Nephron progenitor cell (in vitro differentiated cells): ENCODE measurements at regions not wholly inside any gene's neighbourhood (a gene's known extent, or its start where the extent isn't known, plus 50 kb on each side); places are given as distances from the start of the nearest gene placed in this dataset.

Source experiments
- DNase-seq: peaks from one replicate; pipeline ENCODE4 v3.0.0; 2021
- H3K27ac Mint-ChIP-seq: 2 replicates; pipeline ENCODE4 v1.8.0; 2021; ENCODE audit warnings: mild to moderate bottlenecking, moderate library complexity, mixed read lengths
- H3K27me3 Mint-ChIP-seq: 2 replicates; pipeline ENCODE4 v1.8.0; 2021; ENCODE audit warnings: mild to moderate bottlenecking, low read depth, mixed read lengths; ENCODE audit not compliant: poor library complexity
- H3K36me3 Mint-ChIP-seq: 2 replicates; pipeline ENCODE4 v1.8.0; 2021; ENCODE audit warnings: low read depth, mixed read lengths
- H3K4me1 Mint-ChIP-seq: 2 replicates; pipeline ENCODE4 v1.8.0; 2021; ENCODE audit warnings: mixed read lengths
- H3K4me3 Mint-ChIP-seq: 2 replicates; pipeline ENCODE4 v1.8.0; 2021; ENCODE audit warnings: mild to moderate bottlenecking, moderate library complexity, mixed read lengths
- H3K9me3 Mint-ChIP-seq: 2 replicates; pipeline ENCODE4 v1.8.0; 2021; ENCODE audit warnings: mild to moderate bottlenecking, moderate library complexity, mixed read lengths
- TF ChIP-seq, protein P1 (sequence below): fragments of 200-600 bp; sonication (generic); IDR thresholded peaks from 2 replicates; pipeline ENCODE4 v1.5.0; 2021; ENCODE audit warnings: antibody characterized with exemption

GRCh38 chr2:83522891-83523493 is 936.1 kb downstream of the SUCLG1 start:
- H3K27me3 Mint-ChIP-seq, result peaks cover 4% of the 10 kb centered on the region
- H3K9me3 Mint-ChIP-seq, result peaks cover 4% of the 10 kb centered on the region
- H3K4me1 Mint-ChIP-seq, result no peaks in the 10 kb centered on the region

GRCh38 chr2:83517727-83518368 is 941.2 kb downstream of the SUCLG1 start:
- Mint-ChIP-seq H3K36me3 (no peaks in the 10 kb centered on the region), H3K9me3 (peaks cover 9% of the 10 kb centered on the region)

More at GRCh38 chr2:83522891-83523493, 936.1 kb downstream of the SUCLG1 start:
- no peak for DNase-seq
- TF ChIP-seq, protein P1, sequence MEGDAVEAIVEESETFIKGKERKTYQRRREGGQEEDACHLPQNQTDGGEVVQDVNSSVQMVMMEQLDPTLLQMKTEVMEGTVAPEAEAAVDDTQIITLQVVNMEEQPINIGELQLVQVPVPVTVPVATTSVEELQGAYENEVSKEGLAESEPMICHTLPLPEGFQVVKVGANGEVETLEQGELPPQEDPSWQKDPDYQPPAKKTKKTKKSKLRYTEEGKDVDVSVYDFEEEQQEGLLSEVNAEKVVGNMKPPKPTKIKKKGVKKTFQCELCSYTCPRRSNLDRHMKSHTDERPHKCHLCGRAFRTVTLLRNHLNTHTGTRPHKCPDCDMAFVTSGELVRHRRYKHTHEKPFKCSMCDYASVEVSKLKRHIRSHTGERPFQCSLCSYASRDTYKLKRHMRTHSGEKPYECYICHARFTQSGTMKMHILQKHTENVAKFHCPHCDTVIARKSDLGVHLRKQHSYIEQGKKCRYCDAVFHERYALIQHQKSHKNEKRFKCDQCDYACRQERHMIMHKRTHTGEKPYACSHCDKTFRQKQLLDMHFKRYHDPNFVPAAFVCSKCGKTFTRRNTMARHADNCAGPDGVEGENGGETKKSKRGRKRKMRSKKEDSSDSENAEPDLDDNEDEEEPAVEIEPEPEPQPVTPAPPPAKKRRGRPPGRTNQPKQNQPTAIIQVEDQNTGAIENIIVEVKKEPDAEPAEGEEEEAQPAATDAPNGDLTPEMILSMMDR, result no peak
- no peaks in the 10 kb centered on the region for H3K36me3 Mint-ChIP-seq
- H3K4me3 Mint-ChIP-seq, result no peak overlapping the region
- no peak overlapping the region for H3K27ac Mint-ChIP-seq

GRCh38 chr2:83516503-83516902 is 942.6 kb downstream of the SUCLG1 start:
- H3K36me3 Mint-ChIP-seq, result no peaks in the 10 kb centered on the region
- no peaks in the 10 kb centered on the region for H3K4me1 Mint-ChIP-seq
- no peak for DNase-seq
- no peak overlapping the region for H3K27ac Mint-ChIP-seq
- H3K4me3 Mint-ChIP-seq, result no peak overlapping the region
- TF ChIP-seq, protein P1, result no peak
- H3K9me3 Mint-ChIP-seq, result peaks cover 9% of the 10 kb centered on the region
- no peaks in the 10 kb centered on the region for H3K27me3 Mint-ChIP-seq

More at GRCh38 chr2:83517727-83518368, 941.2 kb downstream of the SUCLG1 start:
- TF ChIP-seq, protein P1, result no peak
- no peak for DNase-seq
- H3K4me3 Mint-ChIP-seq, result no peak overlapping the region
- H3K27me3 Mint-ChIP-seq, result peaks cover 4% of the 10 kb centered on the region
- H3K4me1 Mint-ChIP-seq, result no peaks in the 10 kb centered on the region
- H3K27ac Mint-ChIP-seq, result no peak overlapping the region

DNA sequence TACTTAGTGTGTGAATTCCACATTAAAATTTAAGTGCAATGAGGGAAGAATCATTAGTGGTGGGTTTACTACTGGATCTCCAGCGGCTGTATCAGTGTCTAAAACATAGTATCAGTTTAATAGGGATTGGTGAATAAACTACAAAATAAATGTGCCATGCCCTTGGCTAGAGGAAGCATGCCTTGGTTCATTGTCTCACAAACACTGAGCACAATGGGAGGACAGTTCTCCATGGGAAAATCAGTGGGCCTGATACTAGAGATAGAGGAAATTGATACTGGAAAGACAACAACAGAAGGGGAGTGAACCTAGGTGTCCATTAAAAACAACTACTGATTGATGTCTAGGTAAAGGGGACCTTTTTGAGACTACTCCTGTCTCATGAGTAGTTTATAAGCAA is 971.6 kb downstream of the SUCLG1 start:
- no peak overlapping the region for H3K27ac Mint-ChIP-seq

GRCh38 chr2:83481436-83481835 is 977.6 kb downstream of the SUCLG1 start:
- no peaks in the 10 kb centered on the region for H3K36me3 Mint-ChIP-seq
- no peaks in the 10 kb centered on the region for H3K4me1 Mint-ChIP-seq
- DNase-seq, result no peak
- no peaks in the 10 kb centered on the region for H3K9me3 Mint-ChIP-seq
- TF ChIP-seq, protein P1, result no peak
- peaks cover 3% of the 10 kb centered on the region for H3K27me3 Mint-ChIP-seq
- no peak overlapping the region for H3K27ac Mint-ChIP-seq
- H3K4me3 Mint-ChIP-seq, result no peak overlapping the region

More for the DNA sequence above, 971.6 kb downstream of the SUCLG1 start:
- H3K36me3 Mint-ChIP-seq, result no peaks in the 10 kb centered on the region
- H3K4me1 Mint-ChIP-seq, result no peaks in the 10 kb centered on the region
- no peak overlapping the region for H3K4me3 Mint-ChIP-seq
- no peak for DNase-seq
- TF ChIP-seq, protein P1, result no peak
- H3K27me3 Mint-ChIP-seq, result no peaks in the 10 kb centered on the region
- H3K9me3 Mint-ChIP-seq, result no peaks in the 10 kb centered on the region

- TF ChIP-seq, protein P1, result no peak
- peaks cover 3% of the 10 kb centered on the region for H3K27me3 Mint-ChIP-seq
- no peak for DNase-seq
- H3K27ac Mint-ChIP-seq, result no peak overlapping the region
- no peaks in the 10 kb centered on the region for H3K4me1 Mint-ChIP-seq
- no peak overlapping the region for H3K4me3 Mint-ChIP-seq
- H3K9me3 Mint-ChIP-seq, result no peaks in the 10 kb centered on the region
- H3K36me3 Mint-ChIP-seq, result no peaks in the 10 kb centered on the region
Measured at GRCh38 chr2:83478037-83478436, 981.0 kb downstream of the SUCLG1 start.
